ENCODE measurements at regions not wholly inside any gene's neighbourhood (a gene's known extent, or its start where the extent isn't known, plus 50 kb on each side); places are given as distances from the start of the nearest gene placed in this dataset.

DNA sequence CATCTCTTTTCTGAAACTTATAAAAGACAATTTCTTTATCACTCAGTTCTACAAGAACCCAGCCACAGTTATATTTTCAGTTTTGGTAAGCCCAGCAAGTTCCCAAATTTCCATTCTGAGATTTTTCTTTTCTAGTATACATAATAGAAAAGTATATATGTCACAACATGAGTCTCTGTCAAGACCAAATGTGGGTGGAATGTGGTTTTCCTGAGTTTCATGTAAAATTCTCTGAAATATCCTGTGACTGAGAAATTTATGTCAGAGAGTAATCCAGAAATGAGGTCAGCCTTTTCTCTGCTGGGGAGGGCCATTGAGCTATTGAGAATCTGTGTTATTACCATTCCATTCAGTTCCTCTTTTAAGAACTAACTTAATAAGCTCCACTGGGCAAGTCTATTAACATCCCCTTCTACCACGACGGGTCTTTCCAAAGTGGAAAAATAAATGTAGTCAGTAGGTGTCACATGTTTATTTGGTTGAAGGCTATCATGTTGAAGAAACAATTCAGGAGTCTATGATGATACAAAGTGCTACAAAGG is 100.7 kb upstream of the HMGN3 start:
- H3K36me3 ChIP-seq (replicated peaks in 1 of 2; ENCODE audit: control insufficient read depth in 1 of 2, insufficient read depth in 2 of 2, low read length in 1 of 2), result no peaks in the 10 kb centered on the region
- H2AFZ ChIP-seq (ENCODE audit: low read depth), result no peak overlapping the region
- H3K9ac ChIP-seq, result no peak overlapping the region
- WGBS (ENCODE audit: low lambda C conversion rate), result 70% methylated on average over 2 of the region's 2 CpGs
- DNase-seq, result no peak
- H3K27ac ChIP-seq (ENCODE audit: low read depth in 2 of 2, low read length in 1 of 2), result no peak overlapping the region
- TF ChIP-seq JUND (IDR thresholded peaks at IDR 0.05) (no peak), TEAD4 (IDR thresholded peaks at IDR 0.05; ENCODE audit: borderline replicate concordance, insufficient read depth) (no peak), IRF3 (IDR thresholded peaks at IDR 0.05; ENCODE audit: low read depth, low read length) (no peak), GATA2 (CRISPR knock-in tag; IDR thresholded peaks at IDR 0.05) (no peak), USF2 (IDR thresholded peaks at IDR 0.05; ENCODE audit: borderline replicate concordance, low read depth, low read length) (no peak), GABPA (IDR thresholded peaks at IDR 0.05; ENCODE audit: low read depth) (no peak), RAD21 (IDR thresholded peaks at IDR 0.05; ENCODE audit: low read length) (no peak), MAX (IDR thresholded peaks at IDR 0.05; ENCODE audit: low read depth) (no peak), POLR2AphosphoS5 (IDR thresholded peaks at IDR 0.05; ENCODE audit: low read depth, low read length) (no peak), FOSL2 (IDR thresholded peaks at IDR 0.05; ENCODE audit: borderline replicate concordance, low read depth) (no peak), TCF12 (IDR thresholded peaks at IDR 0.05) (no peak)
- TF ChIP-seq, protein P1, sequence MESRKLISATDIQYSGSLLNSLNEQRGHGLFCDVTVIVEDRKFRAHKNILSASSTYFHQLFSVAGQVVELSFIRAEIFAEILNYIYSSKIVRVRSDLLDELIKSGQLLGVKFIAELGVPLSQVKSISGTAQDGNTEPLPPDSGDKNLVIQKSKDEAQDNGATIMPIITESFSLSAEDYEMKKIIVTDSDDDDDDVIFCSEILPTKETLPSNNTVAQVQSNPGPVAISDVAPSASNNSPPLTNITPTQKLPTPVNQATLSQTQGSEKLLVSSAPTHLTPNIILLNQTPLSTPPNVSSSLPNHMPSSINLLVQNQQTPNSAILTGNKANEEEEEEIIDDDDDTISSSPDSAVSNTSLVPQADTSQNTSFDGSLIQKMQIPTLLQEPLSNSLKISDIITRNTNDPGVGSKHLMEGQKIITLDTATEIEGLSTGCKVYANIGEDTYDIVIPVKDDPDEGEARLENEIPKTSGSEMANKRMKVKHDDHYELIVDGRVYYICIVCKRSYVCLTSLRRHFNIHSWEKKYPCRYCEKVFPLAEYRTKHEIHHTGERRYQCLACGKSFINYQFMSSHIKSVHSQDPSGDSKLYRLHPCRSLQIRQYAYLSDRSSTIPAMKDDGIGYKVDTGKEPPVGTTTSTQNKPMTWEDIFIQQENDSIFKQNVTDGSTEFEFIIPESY (IDR thresholded peaks at IDR 0.05; ENCODE audit: borderline replicate concordance, low read depth), result no peak
- TF ChIP-seq, protein P2, sequence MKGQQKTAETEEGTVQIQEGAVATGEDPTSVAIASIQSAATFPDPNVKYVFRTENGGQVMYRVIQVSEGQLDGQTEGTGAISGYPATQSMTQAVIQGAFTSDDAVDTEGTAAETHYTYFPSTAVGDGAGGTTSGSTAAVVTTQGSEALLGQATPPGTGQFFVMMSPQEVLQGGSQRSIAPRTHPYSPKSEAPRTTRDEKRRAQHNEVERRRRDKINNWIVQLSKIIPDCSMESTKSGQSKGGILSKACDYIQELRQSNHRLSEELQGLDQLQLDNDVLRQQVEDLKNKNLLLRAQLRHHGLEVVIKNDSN (IDR thresholded peaks at IDR 0.05; ENCODE audit: borderline replicate concordance, low read depth), result no peak
- no peaks in the 10 kb centered on the region for H3K9me2 ChIP-seq
- H3F3A ChIP-seq (replicated peaks; ENCODE audit: insufficient read depth), result no peaks in the 10 kb centered on the region
- H3K4me3 ChIP-seq (ENCODE audit: low read depth in 2 of 2, low read length in 1 of 2), result no peak overlapping the region
- no peak overlapping the region for H3K4me2 ChIP-seq
- POLR2A ChIA-PET, result no interaction called here
- H4K20me1 ChIP-seq (ENCODE audit: insufficient read depth), result no peaks in the 10 kb centered on the region
- no peaks in the 10 kb centered on the region for H3K9me3 ChIP-seq
- H3K79me2 ChIP-seq (ENCODE audit: insufficient read depth), result no peaks in the 10 kb centered on the region
- no peaks in the 10 kb centered on the region; a peak in 1 of 4 replicates for H3K4me1 ChIP-seq (ENCODE audit: control insufficient read depth in 1 of 2, insufficient read depth in 2 of 2, low read depth in 1 of 2, low read length in 1 of 2)
- H3K27me3 ChIP-seq (ENCODE audit: insufficient read depth), result no peaks in the 10 kb centered on the region
- CTCF ChIA-PET, result interaction anchor here (1.0 to 1.8 kb wide), 2 partner anchors 37 to 132 kb away, joined by 3 to 5 read pairs; no protein-coding TSS in a partner anchor

Measured in SK-N-SH (cell line).